ENCODE measurements at regions not wholly inside any gene's neighbourhood (a gene's known extent, or its start where the extent isn't known, plus 50 kb on each side); places are given as distances from the start of the nearest gene placed in this dataset.

- no peak for TF ChIP-seq POLR2A (IDR thresholded peaks at IDR 0.05; ENCODE audit: low read depth, low read length)
- TF ChIP-seq POLR2AphosphoS5 (IDR thresholded peaks at IDR 0.05; ENCODE audit: low read depth, low read length): no peak
These were observed 472.7 kb downstream of the KCNJ2 start for GRCh38 chr17:70642059-70642458.
